RWPE1 (cell line): ENCODE measurements at regions not wholly inside any gene's neighbourhood (a gene's known extent, or its start where the extent isn't known, plus 50 kb on each side); places are given as distances from the start of the nearest gene placed in this dataset.

Experiments used
- CTCF ChIA-PET: fragments of 350-600 bp; sonication (Branson Sonifier 250); formaldehyde crosslinking; extraction: SDS; loops from one replicate; lab custom pipeline; 2021; lab: Yijun Ruan, JAX
- POLR2A ChIA-PET: fragments of 400-600 bp; formaldehyde crosslinking; extraction: SDS; loops from one replicate; lab custom pipeline; 2020; ENCODE audit warnings: antibody characterized with exemption; ENCODE audit not compliant: low non-redundant PET; lab: Yijun Ruan, JAX
- DNase-seq: peaks from one replicate; pipeline ENCODE4 v3.0.0; 2012; ENCODE audit warnings: low spot score
- H3K27ac ChIP-seq: fragments of 450-650 bp; 2 replicates; pipeline ENCODE4 v1.5.1; 2017
- CTCF ChIP-seq: fragments of 450-650 bp; conservative IDR thresholded peaks from 2 replicates; pipeline ENCODE4 v1.5.1; 2017; ENCODE audit warnings: low read depth, mild to moderate bottlenecking

DNA sequence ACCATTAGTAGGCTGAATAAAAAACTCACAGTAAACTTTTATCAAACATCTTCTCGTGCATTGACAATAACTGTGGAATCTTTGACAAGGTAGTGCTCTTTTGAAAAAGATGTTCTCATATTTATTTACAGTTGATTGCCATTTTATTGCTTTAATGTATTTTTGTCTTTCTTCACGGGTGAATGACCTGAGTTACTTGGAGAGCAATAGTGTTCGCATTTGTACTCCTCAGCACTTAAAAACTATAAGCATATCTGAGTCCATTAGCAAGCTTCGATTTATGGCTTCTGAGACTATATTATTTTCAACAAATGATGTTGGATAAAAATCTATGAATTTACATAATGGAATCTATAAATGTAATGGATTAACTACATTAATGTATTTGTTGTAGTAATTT, 1012.3 kb downstream of the CDH9 start:
- POLR2A ChIA-PET = no interaction called here
- DNase-seq = no peak
- CTCF ChIA-PET = interaction anchor here (0.7 kb wide), 1 partner anchor 49 kb away, joined by 3 read pairs; no protein-coding TSS in a partner anchor
- TF ChIP-seq CTCF = no peak
- H3K27ac ChIP-seq = no peak overlapping the region

DNA sequence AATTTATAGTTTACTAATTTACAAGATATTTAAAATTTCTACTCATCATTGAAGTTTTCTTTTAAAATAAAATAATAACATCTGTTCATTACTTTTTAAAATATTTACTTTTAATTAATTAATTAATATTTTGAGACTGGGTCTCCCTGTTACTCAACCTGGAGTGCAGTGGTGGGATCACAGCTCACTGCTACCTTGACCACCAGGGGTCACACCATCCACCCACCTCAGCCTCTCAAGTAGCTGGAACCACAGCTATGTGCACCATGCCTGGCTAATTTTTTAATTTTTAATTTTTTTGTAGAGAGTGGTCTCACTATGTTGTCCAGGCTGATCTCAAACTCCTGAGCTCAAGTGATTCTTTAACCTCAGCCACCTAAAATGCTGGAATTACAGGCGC, 1013.6 kb downstream of the CDH9 start:
- DNase-seq = no peak
- H3K27ac ChIP-seq = no peak overlapping the region
- no peak; the same call in 1 of the 2 replicates for TF ChIP-seq CTCF
- POLR2A ChIA-PET = no interaction called here
- CTCF ChIA-PET = interaction anchor here (0.5 kb wide), 1 partner anchor 28 kb away, joined by 4 read pairs; no protein-coding TSS in a partner anchor

DNA sequence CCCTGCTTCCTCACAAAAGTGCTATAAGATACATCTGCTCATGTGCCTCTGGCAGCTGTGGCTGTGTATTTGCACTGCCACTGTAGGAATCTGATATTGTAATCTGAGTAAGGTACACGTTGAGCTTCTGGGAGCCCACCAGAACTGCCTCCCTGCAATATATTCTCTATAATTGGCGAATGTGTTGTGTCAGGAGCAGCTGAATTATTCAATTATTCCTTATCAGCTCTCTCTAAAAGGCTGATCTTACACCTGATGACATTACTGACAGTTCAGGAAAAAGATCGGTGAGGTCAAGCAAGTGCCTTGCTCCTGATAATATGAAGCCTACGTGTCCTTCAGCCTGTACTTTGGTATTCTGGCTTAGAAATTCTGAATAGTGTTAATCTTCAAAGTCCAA, 1015.0 kb downstream of the CDH9 start:
- POLR2A ChIA-PET = no interaction called here
- no peak for TF ChIP-seq CTCF

DNA sequence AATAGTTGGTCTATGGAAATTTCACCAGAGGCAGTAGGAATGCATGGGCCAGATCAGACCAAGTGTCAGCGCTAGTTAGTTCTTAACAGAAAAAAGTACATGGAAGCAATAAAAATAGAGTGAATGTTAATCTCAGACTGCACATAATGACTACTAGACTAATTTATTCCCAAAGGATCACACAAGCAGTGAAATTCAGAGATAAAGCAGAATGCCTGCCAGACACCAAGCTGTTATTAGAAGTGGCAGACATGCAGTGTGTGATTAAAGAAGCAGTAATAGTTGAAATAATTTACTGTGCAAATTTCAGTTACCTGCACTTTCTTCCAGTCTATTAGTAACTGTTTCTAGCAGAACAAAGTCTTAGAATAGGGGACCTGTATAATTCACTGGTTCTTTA, 1024.2 kb downstream of the CDH9 start:
- H3K27ac ChIP-seq = no peak overlapping the region
- ChIA-PET POLR2A (no interaction called here), CTCF (no interaction called here)
- no peak for DNase-seq
- TF ChIP-seq CTCF = no peak

More for the DNA sequence above, 1015.0 kb downstream of the CDH9 start:
- no peak for DNase-seq
- CTCF ChIA-PET = no interaction called here
- no peak overlapping the region for H3K27ac ChIP-seq

DNA sequence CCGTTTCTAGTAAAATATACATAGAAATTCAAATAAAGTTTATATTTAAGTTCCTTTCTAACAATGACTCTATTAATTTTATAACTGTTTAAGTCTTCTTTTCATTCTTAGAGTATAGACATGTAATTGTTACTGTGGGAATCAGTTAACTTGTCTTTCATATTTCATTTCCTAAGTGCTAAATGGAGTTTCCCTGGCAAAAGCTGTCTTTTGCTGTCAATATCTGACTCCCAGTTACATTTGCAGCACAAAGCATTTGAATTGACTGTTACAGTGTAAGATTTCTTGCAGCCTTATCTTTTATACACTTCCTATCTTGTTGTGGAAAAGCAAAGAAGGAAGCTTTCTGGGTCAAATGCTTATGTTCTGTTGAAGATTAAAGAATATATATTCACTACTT, 1026.3 kb downstream of the CDH9 start:
- CTCF ChIA-PET = no interaction called here

DNA sequence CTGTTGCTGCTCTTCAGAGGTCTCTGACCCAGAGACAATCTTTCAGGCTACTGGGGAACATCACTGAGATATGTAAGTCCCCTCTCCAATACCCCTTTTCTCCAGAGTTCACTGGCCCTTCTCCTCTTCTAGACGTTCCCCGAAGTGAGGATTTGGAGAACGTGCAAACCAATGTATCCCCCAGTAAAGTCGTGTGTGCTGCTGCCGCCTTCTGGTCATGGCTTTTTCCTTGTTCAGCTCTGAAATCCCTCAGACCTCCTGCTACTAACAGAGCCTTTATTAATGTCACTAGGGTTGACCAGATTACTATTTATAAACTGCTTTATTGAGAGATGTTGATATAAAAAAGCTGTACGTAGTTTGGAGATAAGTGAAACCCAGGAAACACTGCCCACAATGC, 1028.6 kb downstream of the CDH9 start:
- CTCF ChIA-PET = no interaction called here
- H3K27ac ChIP-seq = no peak overlapping the region
- POLR2A ChIA-PET = no interaction called here
- no peak; the same call in 1 of the 2 replicates for TF ChIP-seq CTCF
- no peak for DNase-seq

More for the DNA sequence above, 1026.3 kb downstream of the CDH9 start:
- no peak for DNase-seq
- POLR2A ChIA-PET = no interaction called here
- TF ChIP-seq CTCF = no peak
- no peak overlapping the region for H3K27ac ChIP-seq
